Panc1 (cell line): ENCODE measurements at regions not wholly inside any gene's neighbourhood (a gene's known extent, or its start where the extent isn't known, plus 50 kb on each side); places are given as distances from the start of the nearest gene placed in this dataset.

Experiments used
- ATAC-seq: fragments of 200-7000 bp; cut with Tn5 transposase; 2 replicates; pipeline ENCODE4 v1.9.1; 2020; ENCODE audit warnings: mild to moderate bottlenecking, moderate library complexity
- BruUV-seq: library from RNA; stranded (reverse); fragments of 400-500 nt; replicated peaks from 2 replicates; lab custom pipeline; 2021; lab: Mats Ljungman, UMichigan
- CTCF ChIA-PET: fragments of 300-600 bp; sonication (Branson Sonifier 250); formaldehyde crosslinking; loops from one replicate; lab custom pipeline; 2022; ENCODE audit warnings: antibody characterized with exemption; lab: Charles Lee
- POLR2A ChIA-PET: fragments of 300-600 bp; sonication (Branson Sonifier 250); formaldehyde crosslinking; loops from one replicate; lab custom pipeline; 2022; ENCODE audit warnings: antibody characterized with exemption; lab: Charles Lee
- DNase-seq: peaks from one replicate; pipeline ENCODE4 v3.0.0-alpha.2; 2010; ENCODE audit warnings: low read depth, low spot score
- H3K27ac ChIP-seq: 2 replicates; pipeline ENCODE4 v1.5.1; 2011; ENCODE audit warnings: mild to moderate bottlenecking, low read length, inconsistent platforms
- H3K27me3 ChIP-seq: fragments of 200-500 bp; sonication (Bioruptor generic); 2 replicates; pipeline ENCODE4 v1.6.0; 2014; ENCODE audit warnings: low read length, inconsistent platforms; ENCODE audit not compliant: control insufficient read depth, insufficient read depth
- H3K36me3 ChIP-seq: fragments of 200-500 bp; sonication (Bioruptor generic); 2 replicates; pipeline ENCODE4 v1.5.1; 2014; ENCODE audit warnings: inconsistent platforms, mild to moderate bottlenecking, low read length, moderate library complexity; ENCODE audit not compliant: control insufficient read depth, insufficient read depth
- H3K4me1 ChIP-seq: 2 replicates; pipeline ENCODE4 v1.5.1; 2011; ENCODE audit warnings: inconsistent platforms, mild to moderate bottlenecking, low read length, moderate library complexity; ENCODE audit not compliant: control insufficient read depth, insufficient read depth
- H3K4me3 ChIP-seq, 2 experiments: 2 replicates each; pipeline ENCODE4 v1.5.1; 2011 to 2012; ENCODE audit warnings: low read depth in 2 of 2, low read length in 2 of 2, mild to moderate bottlenecking in 2 of 2, inconsistent platforms in 1 of 2, moderate library complexity in 1 of 2
- H3K9me3 ChIP-seq: fragments of 200-500 bp; sonication (Bioruptor generic); 2 replicates; pipeline ENCODE4 v1.5.1; 2014; ENCODE audit warnings: low read depth, mild to moderate bottlenecking, inconsistent platforms, low read length, moderate library complexity; ENCODE audit not compliant: control insufficient read depth, insufficient read depth
- POLR2AphosphoS5 ChIP-seq: IDR thresholded peaks from 2 replicates; pipeline ENCODE4 v1.6.1; 2012; ENCODE audit warnings: mild to moderate bottlenecking, low read depth, low read length, moderate library complexity
- SIN3A ChIP-seq: IDR thresholded peaks from 2 replicates; pipeline ENCODE4 v1.6.1; 2012; ENCODE audit warnings: low read depth, mild to moderate bottlenecking, low read length, moderate library complexity, borderline replicate concordance; ENCODE audit not compliant: insufficient read depth
- TCF7L2 ChIP-seq: IDR thresholded peaks from 2 replicates; pipeline ENCODE4 v1.6.1; 2011; ENCODE audit warnings: mild to moderate bottlenecking, low read depth, low read length, inconsistent platforms
- in situ Hi-C: cut with HindIII; loops from 2 replicates; pipeline ENCODE4 v1.10.0; 2016; ENCODE audit warnings: low sequenced_read_pairs, low pct_unique_long_range_greater_than_20kb
- intact Hi-C: fragments of 100-400 bp; cut with micrococcal nuclease; formaldehyde crosslinking; loops from one replicate; pipeline ENCODE4 v1.10.0; 2022; ENCODE audit not compliant: unreplicated experiment
- TF ChIP-seq, protein P1 (sequence below), 2 experiments: IDR thresholded peaks; 2 replicates each; pipeline ENCODE4 v1.6.1; 2011 to 2012; ENCODE audit warnings: low read depth in 2 of 2, control low read depth in 1 of 2, low read length in 1 of 2, mild to moderate bottlenecking in 1 of 2, moderate library complexity in 1 of 2; ENCODE audit not compliant: insufficient read depth in 1 of 2
- TF ChIP-seq, protein P2 (sequence below): fragments of 450-650 bp; IDR thresholded peaks from 2 replicates; pipeline ENCODE4 v1.5.1; 2017; ENCODE audit warnings: mild to moderate bottlenecking

DNA sequence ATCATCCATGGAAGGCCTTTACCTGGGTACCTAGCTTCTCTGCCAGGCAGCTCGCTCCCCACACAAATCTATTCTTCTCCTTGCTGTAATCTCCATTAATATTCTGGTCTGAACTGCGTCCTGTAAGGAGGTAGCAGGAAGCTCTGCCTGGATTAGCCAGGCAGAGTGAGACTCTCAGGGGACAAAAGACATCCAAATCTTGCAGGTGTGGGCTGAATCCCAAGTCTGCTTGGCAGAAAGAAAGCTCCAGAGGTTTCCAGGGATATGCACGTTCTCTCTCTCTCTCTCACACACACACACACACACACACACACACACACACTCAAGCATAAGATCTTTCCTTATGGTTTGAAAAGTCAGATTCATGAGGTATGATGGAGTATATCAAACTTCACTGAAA is 66.5 kb downstream of the THNSL2 start:
- BruUV-seq, result no TSS peak
- ChIA-PET CTCF (no interaction called here), POLR2A (interaction anchor here (0.6 kb wide), 2 partner anchors 43 to 59 kb away, joined by 5 read pairs; no protein-coding TSS in a partner anchor)
- intact Hi-C loops (no loop called here), in situ Hi-C loops (no loop called here)
- Histone ChIP-seq H3K27me3 (no peaks in the 10 kb centered on the region), H3K9me3 (no peaks in the 10 kb centered on the region), H3K36me3 (no peaks in the 10 kb centered on the region), H3K4me1 (no peaks in the 10 kb centered on the region), H3K27ac (no peak overlapping the region), H3K4me3 (no peak overlapping the region)
- TF ChIP-seq, protein P1, sequence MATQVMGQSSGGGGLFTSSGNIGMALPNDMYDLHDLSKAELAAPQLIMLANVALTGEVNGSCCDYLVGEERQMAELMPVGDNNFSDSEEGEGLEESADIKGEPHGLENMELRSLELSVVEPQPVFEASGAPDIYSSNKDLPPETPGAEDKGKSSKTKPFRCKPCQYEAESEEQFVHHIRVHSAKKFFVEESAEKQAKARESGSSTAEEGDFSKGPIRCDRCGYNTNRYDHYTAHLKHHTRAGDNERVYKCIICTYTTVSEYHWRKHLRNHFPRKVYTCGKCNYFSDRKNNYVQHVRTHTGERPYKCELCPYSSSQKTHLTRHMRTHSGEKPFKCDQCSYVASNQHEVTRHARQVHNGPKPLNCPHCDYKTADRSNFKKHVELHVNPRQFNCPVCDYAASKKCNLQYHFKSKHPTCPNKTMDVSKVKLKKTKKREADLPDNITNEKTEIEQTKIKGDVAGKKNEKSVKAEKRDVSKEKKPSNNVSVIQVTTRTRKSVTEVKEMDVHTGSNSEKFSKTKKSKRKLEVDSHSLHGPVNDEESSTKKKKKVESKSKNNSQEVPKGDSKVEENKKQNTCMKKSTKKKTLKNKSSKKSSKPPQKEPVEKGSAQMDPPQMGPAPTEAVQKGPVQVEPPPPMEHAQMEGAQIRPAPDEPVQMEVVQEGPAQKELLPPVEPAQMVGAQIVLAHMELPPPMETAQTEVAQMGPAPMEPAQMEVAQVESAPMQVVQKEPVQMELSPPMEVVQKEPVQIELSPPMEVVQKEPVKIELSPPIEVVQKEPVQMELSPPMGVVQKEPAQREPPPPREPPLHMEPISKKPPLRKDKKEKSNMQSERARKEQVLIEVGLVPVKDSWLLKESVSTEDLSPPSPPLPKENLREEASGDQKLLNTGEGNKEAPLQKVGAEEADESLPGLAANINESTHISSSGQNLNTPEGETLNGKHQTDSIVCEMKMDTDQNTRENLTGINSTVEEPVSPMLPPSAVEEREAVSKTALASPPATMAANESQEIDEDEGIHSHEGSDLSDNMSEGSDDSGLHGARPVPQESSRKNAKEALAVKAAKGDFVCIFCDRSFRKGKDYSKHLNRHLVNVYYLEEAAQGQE (IDR thresholded peaks at IDR 0.05; ENCODE audit: insufficient read depth in 1 of 2, low read depth in 2 of 2, low read length in 1 of 2), result no peak
- TF ChIP-seq, protein P2, sequence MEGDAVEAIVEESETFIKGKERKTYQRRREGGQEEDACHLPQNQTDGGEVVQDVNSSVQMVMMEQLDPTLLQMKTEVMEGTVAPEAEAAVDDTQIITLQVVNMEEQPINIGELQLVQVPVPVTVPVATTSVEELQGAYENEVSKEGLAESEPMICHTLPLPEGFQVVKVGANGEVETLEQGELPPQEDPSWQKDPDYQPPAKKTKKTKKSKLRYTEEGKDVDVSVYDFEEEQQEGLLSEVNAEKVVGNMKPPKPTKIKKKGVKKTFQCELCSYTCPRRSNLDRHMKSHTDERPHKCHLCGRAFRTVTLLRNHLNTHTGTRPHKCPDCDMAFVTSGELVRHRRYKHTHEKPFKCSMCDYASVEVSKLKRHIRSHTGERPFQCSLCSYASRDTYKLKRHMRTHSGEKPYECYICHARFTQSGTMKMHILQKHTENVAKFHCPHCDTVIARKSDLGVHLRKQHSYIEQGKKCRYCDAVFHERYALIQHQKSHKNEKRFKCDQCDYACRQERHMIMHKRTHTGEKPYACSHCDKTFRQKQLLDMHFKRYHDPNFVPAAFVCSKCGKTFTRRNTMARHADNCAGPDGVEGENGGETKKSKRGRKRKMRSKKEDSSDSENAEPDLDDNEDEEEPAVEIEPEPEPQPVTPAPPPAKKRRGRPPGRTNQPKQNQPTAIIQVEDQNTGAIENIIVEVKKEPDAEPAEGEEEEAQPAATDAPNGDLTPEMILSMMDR, result no peak
- TF ChIP-seq SIN3A, result no peak
- no peak for TF ChIP-seq TCF7L2
- no peak for TF ChIP-seq POLR2AphosphoS5
- ATAC-seq, result no peak
- DNase-seq, result no peak
